Stimulated activated naive CD4-positive, alpha-beta T cell treated with Interleukin-2 at 50 U/mL for 16 hours (primary cell): ENCODE measurements at regions not wholly inside any gene's neighbourhood (a gene's known extent, or its start where the extent isn't known, plus 50 kb on each side); places are given as distances from the start of the nearest gene placed in this dataset.

Experiments used
- DNase-seq: peaks from one replicate; lab custom pipeline; 2025; lab: John Stamatoyannopoulos, UW

GRCh38 chr13:30151388-30151787, 156.0 kb downstream of the KATNAL1 start:
- no peak for DNase-seq

GRCh38 chr13:30149248-30149647, 158.1 kb downstream of the KATNAL1 start:
- no peak for DNase-seq

DNA sequence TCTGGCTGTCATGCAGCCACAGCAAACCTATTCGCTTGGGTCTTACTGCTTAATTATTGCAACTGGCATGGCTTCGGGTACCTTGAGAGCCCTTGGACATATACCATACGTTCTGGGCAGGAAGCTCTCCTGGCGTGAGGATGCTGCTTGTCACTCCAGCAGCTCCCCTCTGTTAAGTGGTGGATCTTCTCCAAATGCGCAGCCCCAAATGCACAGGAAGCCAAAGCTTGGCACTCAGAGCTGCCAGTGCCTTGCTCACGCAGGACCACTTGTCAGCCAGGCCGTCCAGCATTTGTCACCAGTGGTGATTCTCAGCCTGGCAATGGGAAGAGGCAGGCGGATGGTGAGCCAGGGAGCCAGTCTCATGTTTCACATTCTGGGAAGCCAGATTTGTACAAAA, 158.6 kb downstream of the KATNAL1 start:
- no peak for DNase-seq

- peak; percentile 22 for DNase-seq
These were observed 159.1 kb downstream of the KATNAL1 start for GRCh38 chr13:30148171-30148754.

DNA sequence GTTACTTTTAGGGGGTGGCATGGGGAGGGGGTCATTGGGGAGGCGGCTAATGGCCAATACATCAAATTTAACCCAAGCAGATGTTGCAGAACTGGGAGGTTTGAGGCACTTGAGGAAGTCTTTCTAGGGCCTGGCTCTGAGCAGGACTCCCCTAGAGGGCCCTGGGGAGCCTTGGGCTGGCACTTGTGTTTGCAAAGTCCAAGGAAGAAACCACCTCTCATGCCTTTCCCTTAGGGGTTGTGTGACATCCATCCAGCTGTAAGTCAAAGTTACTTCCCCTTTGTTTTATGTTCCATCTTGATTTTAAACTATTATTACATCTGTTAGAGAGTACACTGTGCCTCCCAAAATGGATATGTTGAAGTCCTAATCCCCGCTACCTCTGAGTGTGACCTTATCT, 159.9 kb downstream of the KATNAL1 start:
- DNase-seq, result no peak

- no peak for DNase-seq
These were observed 160.3 kb downstream of the KATNAL1 start for GRCh38 chr13:30147015-30147414.

DNA sequence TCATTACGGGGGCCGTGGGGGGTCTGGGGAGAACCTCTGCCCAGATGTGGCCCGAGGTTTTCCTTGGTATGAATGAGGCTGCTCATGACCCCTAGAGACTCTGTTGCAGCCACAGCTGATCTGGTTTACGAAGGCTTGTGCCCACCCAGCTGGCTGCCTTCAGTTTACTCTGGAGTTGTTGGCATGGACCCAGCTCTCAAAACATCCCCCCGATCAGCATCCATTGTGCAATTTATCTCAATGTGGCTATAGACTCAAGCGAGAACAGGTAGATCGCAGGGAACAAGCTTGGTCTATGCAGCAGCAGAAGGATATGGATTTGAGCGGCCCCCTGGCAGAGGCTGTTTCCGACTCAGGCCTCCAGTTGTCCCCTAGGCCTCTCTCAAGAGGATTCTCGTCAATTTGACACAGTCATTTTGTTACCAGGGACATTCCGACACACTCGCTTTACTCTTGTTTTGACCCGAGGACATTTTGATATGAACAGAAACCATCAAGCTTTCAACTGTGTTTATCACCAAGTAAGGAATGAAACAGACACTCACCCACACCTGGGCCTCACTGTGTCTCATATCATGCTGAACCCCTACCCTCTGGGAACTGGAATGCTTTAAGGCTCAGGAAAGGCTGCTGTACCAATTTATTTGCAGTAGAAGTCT, 161.5 kb downstream of the KATNAL1 start:
- peak; percentile 58 for DNase-seq

GRCh38 chr13:30143666-30144400, 163.5 kb downstream of the KATNAL1 start:
- no peak for DNase-seq

- peak; percentile 8 for DNase-seq
These were observed 164.7 kb downstream of the KATNAL1 start for GRCh38 chr13:30142486-30143211.

GRCh38 chr13:30141775-30142485, 165.4 kb downstream of the KATNAL1 start:
- no peak for DNase-seq

GRCh38 chr13:30140973-30141372, 166.4 kb downstream of the KATNAL1 start:
- DNase-seq, result no peak

GRCh38 chr13:30138511-30138910, 168.8 kb downstream of the KATNAL1 start:
- DNase-seq, result no peak

- no peak for DNase-seq
These were observed 171.5 kb downstream of the KATNAL1 start for GRCh38 chr13:30135868-30136267.

- DNase-seq, result no peak
These were observed 172.0 kb downstream of the KATNAL1 start for GRCh38 chr13:30135351-30135750.

GRCh38 chr13:30134578-30134977, 172.8 kb downstream of the KATNAL1 start:
- no peak for DNase-seq

- DNase-seq, result no peak
These were observed 173.4 kb downstream of the KATNAL1 start for GRCh38 chr13:30133996-30134395.

GRCh38 chr13:30133554-30133912, 173.8 kb downstream of the KATNAL1 start:
- DNase-seq, result no peak

DNA sequence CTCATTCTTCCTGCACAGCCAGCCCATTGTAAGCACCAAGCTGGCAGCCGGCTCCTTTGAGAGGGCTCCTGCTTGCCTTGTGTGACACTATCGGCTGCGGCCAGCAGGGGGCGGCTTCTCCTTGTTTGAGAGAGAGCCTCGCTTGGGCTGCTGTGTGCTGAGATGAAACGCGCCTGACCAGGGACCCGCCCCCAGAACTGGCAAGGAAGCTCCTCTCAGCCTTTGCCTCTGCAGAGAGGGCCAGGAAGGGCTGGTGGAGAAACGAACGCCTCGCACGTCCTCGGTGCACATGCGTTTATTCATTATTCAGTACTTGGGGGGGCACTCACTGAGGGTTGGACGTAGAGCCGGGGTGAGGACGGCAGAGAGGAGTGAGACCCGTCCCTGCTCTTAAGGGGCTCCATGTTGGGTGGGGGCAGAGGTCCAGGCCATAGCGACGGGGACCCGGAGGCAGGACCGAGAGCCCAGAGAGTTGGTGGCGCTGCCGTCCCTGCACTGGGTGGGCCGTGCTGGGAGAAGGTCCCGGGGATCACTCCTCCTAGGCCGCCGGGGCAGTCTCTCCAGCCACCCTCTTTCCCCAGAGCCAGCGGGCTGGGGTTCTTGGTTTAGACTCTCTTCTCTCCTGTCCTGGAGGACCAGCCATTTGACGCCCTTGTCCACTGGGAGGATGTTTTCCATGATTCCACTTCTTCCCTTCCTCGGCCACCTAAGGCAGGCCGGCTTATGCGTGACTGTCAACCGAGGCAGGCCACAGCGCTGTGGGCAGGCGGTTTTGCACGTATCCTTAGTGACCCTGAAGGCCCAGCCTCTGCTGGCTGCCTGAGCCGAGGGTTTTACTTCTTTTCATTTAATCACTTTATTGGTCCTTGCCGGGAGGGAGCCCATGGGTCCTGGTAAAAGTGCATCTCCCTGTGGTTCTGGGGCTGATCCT, 174.5 kb downstream of the KATNAL1 start:
- DNase-seq, result peak; percentile 94

DNA sequence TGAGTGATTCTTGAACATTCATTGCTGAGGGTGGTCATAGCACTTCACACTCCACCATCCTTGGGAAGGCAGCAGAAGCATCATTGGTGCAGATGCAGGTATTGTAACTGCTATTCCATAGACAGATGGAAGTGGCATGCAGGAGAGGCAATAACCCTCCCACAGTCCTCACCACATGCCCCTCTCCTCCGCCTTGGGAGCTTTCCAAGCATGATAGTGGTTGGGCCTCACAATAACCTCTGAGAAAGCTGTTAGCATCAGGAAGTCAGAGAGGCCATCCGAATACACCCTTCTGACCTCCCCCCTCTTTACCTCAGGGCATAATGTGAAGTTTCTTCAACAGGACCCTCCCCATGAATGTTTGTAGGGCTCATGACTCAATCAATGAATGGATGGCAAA, 177.9 kb downstream of the KATNAL1 start:
- DNase-seq, result no peak

GRCh38 chr13:30128591-30128990, 178.8 kb downstream of the KATNAL1 start:
- DNase-seq, result no peak

GRCh38 chr13:30128095-30128494, 179.3 kb downstream of the KATNAL1 start:
- no peak for DNase-seq
